Esophagus squamous epithelium (tissue), 5 donors: ENCODE measurements at regions not wholly inside any gene's neighbourhood (a gene's known extent, or its start where the extent isn't known, plus 50 kb on each side); places are given as distances from the start of the nearest gene placed in this dataset.

Experiments used
- DNase-seq: peaks from one replicate; lab custom pipeline; 2025; lab: John Stamatoyannopoulos, UW
- H3K27ac ChIP-seq, 4 donors: fragments of 200-600 bp; sonication (generic); one replicate each; pipeline ENCODE4 v1.5.1; 2016 to 2019; ENCODE audit warnings: mild to moderate bottlenecking in 1 of 4
- H3K27me3 ChIP-seq, 4 donors: fragments of 200-600 bp; sonication (generic); 1 replicate in 3 of 4; 2 replicates in 1 of 4; pipeline versions ENCODE4 v1.5.1 to v1.6.0; 2017 to 2021; ENCODE audit warnings: antibody characterized with exemption in 1 of 4
- H3K36me3 ChIP-seq, 3 donors: fragments of 200-600 bp; sonication (generic); one replicate each; pipeline ENCODE4 v1.5.1; 2016 to 2019
- H3K4me1 ChIP-seq, 3 donors: fragments of 200-600 bp; sonication (generic); one replicate each; pipeline ENCODE4 v1.5.1; 2017 to 2019
- H3K4me3 ChIP-seq, 4 donors: fragments of 200-600 bp; sonication (generic); 1 replicate in 3 of 4; 2 replicates in 1 of 4; pipeline ENCODE4 v1.5.1; 2016 to 2019; ENCODE audit warnings: mild to moderate bottlenecking in 2 of 4, moderate library complexity in 1 of 4
- H3K9me3 ChIP-seq, 3 donors: fragments of 200-600 bp; sonication (generic); one replicate each; pipeline ENCODE4 v1.5.1; 2016 to 2019
- POLR2A ChIP-seq, 4 donors: fragments of 450-650 bp; IDR thresholded peaks; one replicate each; pipeline ENCODE4 v1.6.1; 2017; ENCODE audit warnings: antibody characterized with exemption in 4 of 4, mild to moderate bottlenecking in 4 of 4, moderate library complexity in 3 of 4
- WGBS, 2 donors: methylation state at CpG; one replicate each; pipeline ENCODE4 v1.1.5; 2018; 5-methylcytosine and 5-hydroxymethylcytosine counted together
- intact Hi-C: fragments of 100-400 bp; cut with DNase I; formaldehyde crosslinking; loops from one replicate; pipeline ENCODE4 v1.15.0; 2022
- TF ChIP-seq, protein P1 (sequence below), 6 experiments: fragments of 450-650 bp in 4 of 6; fragments of 200-600 bp in 2 of 6; sonication (generic) in 2 of 6; IDR thresholded peaks; one replicate each; pipeline ENCODE4 v1.5.1; 2016 to 2019; ENCODE audit warnings: antibody characterized with exemption in 6 of 6, mild to moderate bottlenecking in 4 of 6, moderate library complexity in 4 of 6
- donor health status: DM: yes; HTN: yes; CAD: no.

DNA sequence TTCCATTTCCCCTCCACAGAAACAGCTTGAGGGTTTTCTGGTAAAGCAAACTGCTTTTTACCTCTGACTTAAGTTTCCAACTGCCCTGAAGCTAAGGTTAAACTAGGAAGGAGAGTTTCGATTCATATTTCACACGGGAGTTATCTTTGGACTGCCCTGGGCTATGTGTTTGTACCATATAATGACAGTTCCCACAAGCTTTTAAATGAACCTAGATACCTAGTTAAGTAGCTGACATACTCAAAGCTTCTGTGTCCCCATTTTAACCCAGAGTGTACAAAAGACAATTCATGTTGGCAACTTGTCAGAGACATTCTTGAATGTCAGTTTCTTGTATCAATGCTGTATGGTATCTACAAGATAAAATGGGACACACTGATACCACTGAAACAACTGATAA, 1296.6 kb upstream of the IGFBP7 start:
- TF ChIP-seq, protein P1, sequence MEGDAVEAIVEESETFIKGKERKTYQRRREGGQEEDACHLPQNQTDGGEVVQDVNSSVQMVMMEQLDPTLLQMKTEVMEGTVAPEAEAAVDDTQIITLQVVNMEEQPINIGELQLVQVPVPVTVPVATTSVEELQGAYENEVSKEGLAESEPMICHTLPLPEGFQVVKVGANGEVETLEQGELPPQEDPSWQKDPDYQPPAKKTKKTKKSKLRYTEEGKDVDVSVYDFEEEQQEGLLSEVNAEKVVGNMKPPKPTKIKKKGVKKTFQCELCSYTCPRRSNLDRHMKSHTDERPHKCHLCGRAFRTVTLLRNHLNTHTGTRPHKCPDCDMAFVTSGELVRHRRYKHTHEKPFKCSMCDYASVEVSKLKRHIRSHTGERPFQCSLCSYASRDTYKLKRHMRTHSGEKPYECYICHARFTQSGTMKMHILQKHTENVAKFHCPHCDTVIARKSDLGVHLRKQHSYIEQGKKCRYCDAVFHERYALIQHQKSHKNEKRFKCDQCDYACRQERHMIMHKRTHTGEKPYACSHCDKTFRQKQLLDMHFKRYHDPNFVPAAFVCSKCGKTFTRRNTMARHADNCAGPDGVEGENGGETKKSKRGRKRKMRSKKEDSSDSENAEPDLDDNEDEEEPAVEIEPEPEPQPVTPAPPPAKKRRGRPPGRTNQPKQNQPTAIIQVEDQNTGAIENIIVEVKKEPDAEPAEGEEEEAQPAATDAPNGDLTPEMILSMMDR (IDR thresholded peaks at IDR 0.05) = no peak
- no peak for TF ChIP-seq POLR2A (IDR thresholded peaks at IDR 0.05)
- intact Hi-C loops = no loop called here
- no peaks in the 10 kb centered on the region for H3K4me1 ChIP-seq
- no peak overlapping the region for H3K27ac ChIP-seq
- H3K4me3 ChIP-seq = no peak overlapping the region
- 44 to 50% methylated on average over 2 of the region's 2 CpGs for WGBS, 2 donors
- H3K27me3 ChIP-seq = no peaks in the 10 kb centered on the region
- no peak for DNase-seq
- no peaks in the 10 kb centered on the region for H3K36me3 ChIP-seq
- H3K9me3 ChIP-seq = no peaks in the 10 kb centered on the region

- no peak for DNase-seq
- H3K27me3 ChIP-seq = no peaks in the 10 kb centered on the region
- no peaks in the 10 kb centered on the region for H3K4me1 ChIP-seq
- H3K36me3 ChIP-seq = no peaks in the 10 kb centered on the region
- no peaks in the 10 kb centered on the region for H3K9me3 ChIP-seq
- H3K4me3 ChIP-seq = no peak overlapping the region
- H3K27ac ChIP-seq = no peak overlapping the region
- TF ChIP-seq, protein P1 (IDR thresholded peaks at IDR 0.05) = no peak
- TF ChIP-seq POLR2A (IDR thresholded peaks at IDR 0.05) = no peak
- intact Hi-C loops = no loop called here
Measured at GRCh38 chr4:58368221-58368620, 1258.0 kb upstream of the IGFBP7 start.

- no peak for DNase-seq
- TF ChIP-seq POLR2A (IDR thresholded peaks at IDR 0.05) = no peak
- TF ChIP-seq, protein P1 (IDR thresholded peaks at IDR 0.05) = no peak
- no peaks in the 10 kb centered on the region for H3K4me1 ChIP-seq
- H3K9me3 ChIP-seq = peaks cover 0 to 11% (median 0%) of the 10 kb centered on the region in 3 donors
- intact Hi-C loops = no loop called here
- H3K27me3 ChIP-seq = no peaks in the 10 kb centered on the region
- no peak overlapping the region for H3K27ac ChIP-seq
- no peak overlapping the region for H3K4me3 ChIP-seq
- 29% methylated on average over 1 of the region's 5 CpGs; no CpG with 5 or more reads in 1 of the 2 donors for WGBS, 2 donors
- H3K36me3 ChIP-seq = no peaks in the 10 kb centered on the region
Measured at GRCh38 chr4:58360354-58361133, 1250.4 kb upstream of the IGFBP7 start.

GRCh38 chr4:58359590-58359989, 1249.4 kb upstream of the IGFBP7 start:
- no peaks in the 10 kb centered on the region for H3K36me3 ChIP-seq
- H3K27ac ChIP-seq = no peak overlapping the region
- TF ChIP-seq, protein P1 (IDR thresholded peaks at IDR 0.05) = no peak
- TF ChIP-seq POLR2A (IDR thresholded peaks at IDR 0.05) = no peak
- peaks cover 0 to 11% (median 0%) of the 10 kb centered on the region in 3 donors for H3K9me3 ChIP-seq
- DNase-seq = no peak
- WGBS, 2 donors = 67 to 100% methylated on average over 1 of the region's 3 CpGs
- no peaks in the 10 kb centered on the region for H3K27me3 ChIP-seq
- no peaks in the 10 kb centered on the region for H3K4me1 ChIP-seq
- intact Hi-C loops = no loop called here
- no peak overlapping the region for H3K4me3 ChIP-seq

DNA sequence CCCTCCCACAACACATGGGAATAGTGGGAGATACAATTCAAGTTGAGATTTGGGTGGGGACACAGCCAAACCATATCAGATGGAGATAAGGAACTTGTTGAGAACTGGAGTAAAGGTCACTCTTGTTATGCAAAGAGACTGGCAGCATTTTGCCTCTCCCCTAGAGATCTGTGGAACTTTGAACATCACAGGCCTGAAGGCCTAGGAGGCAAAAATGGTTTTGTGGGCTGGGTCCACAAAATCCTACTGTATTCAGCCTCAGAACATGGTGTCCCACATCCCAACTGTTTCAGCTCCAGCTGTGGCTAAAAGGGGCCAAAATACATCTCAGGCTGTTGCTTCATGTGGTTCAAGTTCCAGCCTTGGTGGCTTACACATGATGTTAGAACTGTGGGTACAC, 1247.8 kb upstream of the IGFBP7 start:
- H3K4me3 ChIP-seq = no peak overlapping the region
- TF ChIP-seq POLR2A (IDR thresholded peaks at IDR 0.05) = no peak
- TF ChIP-seq, protein P1 (IDR thresholded peaks at IDR 0.05) = no peak
- no peaks in the 10 kb centered on the region for H3K36me3 ChIP-seq
- DNase-seq = no peak
- H3K27me3 ChIP-seq = no peaks in the 10 kb centered on the region
- H3K4me1 ChIP-seq = no peaks in the 10 kb centered on the region
- peaks cover 0 to 11% (median 0%) of the 10 kb centered on the region in 3 donors for H3K9me3 ChIP-seq
- intact Hi-C loops = no loop called here
- no peak overlapping the region for H3K27ac ChIP-seq
